MM.1S (cell line): ENCODE measurements at regions not wholly inside any gene's neighbourhood (a gene's known extent, or its start where the extent isn't known, plus 50 kb on each side); places are given as distances from the start of the nearest gene placed in this dataset.

ENCODE experiments used
- DNase-seq: peaks from one replicate; pipeline ENCODE4 v3.0.0-alpha.2; 2015
- H2AFZ ChIP-seq: fragments of 300-600 bp; sonication (generic); 2 replicates; pipeline ENCODE4 v1.6.0; 2016; ENCODE audit warnings: antibody characterized with exemption, low read length
- H3F3A ChIP-seq: fragments of 300-600 bp; sonication (generic); 2 replicates; pipeline ENCODE4 v1.6.1; 2016; ENCODE audit warnings: mild to moderate bottlenecking, antibody characterized with exemption, low read length, moderate library complexity, mixed read lengths; ENCODE audit not compliant: insufficient read depth
- H3K27ac ChIP-seq: fragments of 300-600 bp; sonication (generic); 2 replicates; pipeline ENCODE4 v1.5.1; 2016; ENCODE audit warnings: mild to moderate bottlenecking, low read length
- H3K27me3 ChIP-seq: fragments of 300-600 bp; sonication (generic); replicated peaks from 2 replicates; pipeline ENCODE4 v1.6.0; 2016; ENCODE audit warnings: low read length; ENCODE audit not compliant: insufficient read depth
- H3K36me3 ChIP-seq: fragments of 300-600 bp; sonication (generic); replicated peaks from 2 replicates; pipeline ENCODE4 v1.6.1; 2016; ENCODE audit warnings: mild to moderate bottlenecking, low read length, mixed read lengths; ENCODE audit not compliant: insufficient read depth
- H3K4me1 ChIP-seq: fragments of 300-600 bp; sonication (generic); 2 replicates; pipeline ENCODE4 v1.6.1; 2016; ENCODE audit warnings: low read length, mixed read lengths
- H3K4me2 ChIP-seq: fragments of 300-600 bp; sonication (generic); 2 replicates; pipeline ENCODE4 v1.6.0; 2016; ENCODE audit warnings: low read depth, low read length
- H3K4me3 ChIP-seq: fragments of 300-600 bp; sonication (generic); 2 replicates; pipeline ENCODE4 v1.5.1; 2016; ENCODE audit warnings: low read length, mixed read lengths
- H3K79me2 ChIP-seq: fragments of 300-600 bp; sonication (generic); 2 replicates; pipeline ENCODE4 v1.6.1; 2016; ENCODE audit warnings: mixed run types, low read length, mixed read lengths
- H3K9ac ChIP-seq: fragments of 300-600 bp; sonication (generic); 2 replicates; pipeline ENCODE4 v1.6.1; 2016; ENCODE audit warnings: low read length, mixed read lengths
- H3K9me2 ChIP-seq: fragments of 300-600 bp; sonication (generic); replicated peaks from 2 replicates; pipeline ENCODE4 v1.6.1; 2016; ENCODE audit warnings: mild to moderate bottlenecking, low read length, mixed read lengths; ENCODE audit not compliant: insufficient read depth
- H3K9me3 ChIP-seq: fragments of 300-600 bp; sonication (generic); replicated peaks from 2 replicates; pipeline ENCODE4 v1.6.1; 2016; ENCODE audit warnings: mild to moderate bottlenecking, low read length, mixed read lengths; ENCODE audit not compliant: insufficient read depth
- H4K20me1 ChIP-seq: fragments of 300-600 bp; sonication (generic); 2 replicates; pipeline ENCODE4 v1.6.1; 2016; ENCODE audit warnings: mild to moderate bottlenecking, low read length, moderate library complexity, mixed read lengths; ENCODE audit not compliant: insufficient read depth
- EZH2 ChIP-seq: fragments of 300-600 bp; sonication (generic); optimal IDR thresholded peaks from 2 replicates; pipeline ENCODE3; 2017; ENCODE audit warnings: low read depth, mild to moderate bottlenecking, antibody characterized with exemption, low read length, mixed read lengths
- EZH2phosphoT487 ChIP-seq: fragments of 300-600 bp; sonication (generic); IDR thresholded peaks from 2 replicates; pipeline ENCODE4 v1.6.1; 2018; ENCODE audit warnings: antibody characterized with exemption, low read length
- TF ChIP-seq, protein P1 (sequence below): fragments of 300-600 bp; sonication (generic); IDR thresholded peaks from 2 replicates; pipeline ENCODE4 v1.5.1; 2016; ENCODE audit warnings: antibody characterized with exemption, low read length, mixed read lengths

GRCh38 chr2:217070043-217070430 is 210.2 kb upstream of the TNP1 start:
- Histone ChIP-seq H3K4me2 (no peak overlapping the region), H3K9me2 (no peaks in the 10 kb centered on the region), H3K4me3 (no peak overlapping the region), H3F3A (no peaks in the 10 kb centered on the region), H3K9me3 (no peaks in the 10 kb centered on the region), H4K20me1 (no peaks in the 10 kb centered on the region), H2AFZ (no peak overlapping the region), H3K79me2 (no peaks in the 10 kb centered on the region), H3K27ac (no peak overlapping the region), H3K36me3 (no peaks in the 10 kb centered on the region), H3K27me3 (no peaks in the 10 kb centered on the region), H3K9ac (no peak overlapping the region), H3K4me1 (no peaks in the 10 kb centered on the region)
- no peak for DNase-seq
- TF ChIP-seq EZH2phosphoT487 = no peak
- TF ChIP-seq, protein P1, sequence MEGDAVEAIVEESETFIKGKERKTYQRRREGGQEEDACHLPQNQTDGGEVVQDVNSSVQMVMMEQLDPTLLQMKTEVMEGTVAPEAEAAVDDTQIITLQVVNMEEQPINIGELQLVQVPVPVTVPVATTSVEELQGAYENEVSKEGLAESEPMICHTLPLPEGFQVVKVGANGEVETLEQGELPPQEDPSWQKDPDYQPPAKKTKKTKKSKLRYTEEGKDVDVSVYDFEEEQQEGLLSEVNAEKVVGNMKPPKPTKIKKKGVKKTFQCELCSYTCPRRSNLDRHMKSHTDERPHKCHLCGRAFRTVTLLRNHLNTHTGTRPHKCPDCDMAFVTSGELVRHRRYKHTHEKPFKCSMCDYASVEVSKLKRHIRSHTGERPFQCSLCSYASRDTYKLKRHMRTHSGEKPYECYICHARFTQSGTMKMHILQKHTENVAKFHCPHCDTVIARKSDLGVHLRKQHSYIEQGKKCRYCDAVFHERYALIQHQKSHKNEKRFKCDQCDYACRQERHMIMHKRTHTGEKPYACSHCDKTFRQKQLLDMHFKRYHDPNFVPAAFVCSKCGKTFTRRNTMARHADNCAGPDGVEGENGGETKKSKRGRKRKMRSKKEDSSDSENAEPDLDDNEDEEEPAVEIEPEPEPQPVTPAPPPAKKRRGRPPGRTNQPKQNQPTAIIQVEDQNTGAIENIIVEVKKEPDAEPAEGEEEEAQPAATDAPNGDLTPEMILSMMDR = no peak
- TF ChIP-seq EZH2 = no peak

- no peak for DNase-seq
- Histone ChIP-seq H3K27me3 (no peaks in the 10 kb centered on the region), H3K4me2 (no peak overlapping the region), H3K4me3 (no peak overlapping the region), H3K4me1 (no peaks in the 10 kb centered on the region), H3K9me3 (no peaks in the 10 kb centered on the region), H3K9ac (no peak overlapping the region), H3K36me3 (no peaks in the 10 kb centered on the region), H3F3A (no peaks in the 10 kb centered on the region), H3K27ac (no peak overlapping the region), H3K79me2 (no peaks in the 10 kb centered on the region), H3K9me2 (no peaks in the 10 kb centered on the region), H4K20me1 (no peaks in the 10 kb centered on the region), H2AFZ (no peak overlapping the region)
- TF ChIP-seq, protein P1 = no peak
- no peak for TF ChIP-seq EZH2
- no peak for TF ChIP-seq EZH2phosphoT487
Measured at GRCh38 chr2:217069263-217070042, 209.6 kb upstream of the TNP1 start.

DNA sequence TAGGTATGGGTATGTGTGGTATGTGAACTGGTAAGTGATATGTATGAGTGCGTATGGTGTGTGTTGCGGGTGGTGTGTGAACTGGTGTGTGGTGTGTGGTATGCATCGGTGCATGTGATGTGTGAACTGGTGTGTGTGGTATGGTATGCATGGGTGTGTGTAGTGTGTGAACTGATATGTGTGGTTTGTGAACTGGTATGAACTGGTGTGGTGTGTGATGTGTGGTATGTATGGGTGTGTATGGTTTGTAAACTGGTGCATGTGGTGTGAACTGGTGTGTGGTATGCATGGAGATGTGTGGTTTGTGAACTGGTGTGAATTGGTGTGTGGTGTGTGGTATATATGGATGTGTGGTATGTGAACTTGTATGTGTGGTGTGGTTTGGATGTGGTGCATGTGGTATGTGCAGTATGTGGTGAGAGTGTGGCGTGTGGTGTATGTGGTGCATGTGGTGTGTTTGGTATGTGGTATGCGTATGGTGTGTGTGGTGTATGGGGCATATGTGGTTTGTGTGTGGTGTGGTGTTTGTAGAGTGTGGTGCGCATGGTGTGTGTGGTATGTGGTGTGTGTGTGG is 208.9 kb upstream of the TNP1 start:
- Histone ChIP-seq H3K4me1 (no peaks in the 10 kb centered on the region), H3K27ac (no peak overlapping the region), H3K27me3 (no peaks in the 10 kb centered on the region), H3K4me3 (no peak overlapping the region), H3K79me2 (no peaks in the 10 kb centered on the region), H3K9ac (no peak overlapping the region), H3K4me2 (no peak overlapping the region), H3F3A (no peaks in the 10 kb centered on the region), H4K20me1 (no peaks in the 10 kb centered on the region), H2AFZ (no peak overlapping the region), H3K36me3 (no peaks in the 10 kb centered on the region), H3K9me3 (no peaks in the 10 kb centered on the region), H3K9me2 (no peaks in the 10 kb centered on the region)
- no peak for DNase-seq
- no peak for TF ChIP-seq EZH2
- no peak for TF ChIP-seq EZH2phosphoT487
- TF ChIP-seq, protein P1 = no peak
